Osteoblast (primary cell): ENCODE measurements at regions not wholly inside any gene's neighbourhood (a gene's known extent, or its start where the extent isn't known, plus 50 kb on each side); places are given as distances from the start of the nearest gene placed in this dataset.
A peak's percentile ranks its signal among the peaks of the same experiment; 100 is the strongest.

Experiments used
- DNase-seq: peaks from one replicate; pipeline ENCODE4 v3.0.0; 2011; ENCODE audit warnings: low spot score, mixed read lengths; ENCODE audit not compliant: insufficient read length; ENCODE audit errors: missing footprints
- H2AFZ ChIP-seq: 2 replicates; pipeline ENCODE4 v1.6.0; 2011; ENCODE audit warnings: mild to moderate bottlenecking, low read length
- H3K27ac ChIP-seq: 2 replicates; pipeline ENCODE4 v1.5.1; 2011; ENCODE audit warnings: mild to moderate bottlenecking, low read depth, low read length, moderate library complexity
- H3K27me3 ChIP-seq: 2 replicates; pipeline ENCODE4 v1.6.0; 2012; ENCODE audit warnings: mild to moderate bottlenecking, control low read depth, inconsistent platforms, low read length, moderate library complexity; ENCODE audit not compliant: insufficient read depth
- H3K36me3 ChIP-seq: 2 replicates; pipeline ENCODE4 v1.5.1; 2011; ENCODE audit warnings: mild to moderate bottlenecking, low read length, control low read depth, moderate library complexity; ENCODE audit not compliant: insufficient read depth
- H3K4me1 ChIP-seq: 2 replicates; pipeline ENCODE4 v1.5.1; 2011; ENCODE audit warnings: mild to moderate bottlenecking, low read length, control low read depth, moderate library complexity; ENCODE audit not compliant: insufficient read depth
- H3K4me2 ChIP-seq: 2 replicates; pipeline ENCODE4 v1.6.0; 2011; ENCODE audit warnings: mild to moderate bottlenecking, low read length; ENCODE audit not compliant: insufficient read depth
- H3K4me3 ChIP-seq: fragments of 200-600 bp; sonication (generic); 3 replicates; pipeline ENCODE4 v1.5.1; 2012; ENCODE audit warnings: mild to moderate bottlenecking, low read length, inconsistent platforms; ENCODE audit not compliant: insufficient read depth
- H3K79me2 ChIP-seq: 2 replicates; pipeline ENCODE4 v1.6.0; 2012; ENCODE audit warnings: mild to moderate bottlenecking, low read length, control low read depth, inconsistent platforms; ENCODE audit not compliant: insufficient read depth
- H3K9me3 ChIP-seq: 2 replicates; pipeline ENCODE4 v1.5.1; 2011; ENCODE audit warnings: low read depth, low read length, control low read depth
- H4K20me1 ChIP-seq: 2 replicates; pipeline ENCODE4 v1.6.0; 2012; ENCODE audit warnings: mild to moderate bottlenecking, low read length, control low read depth; ENCODE audit not compliant: insufficient read depth
- TF ChIP-seq, protein P1 (sequence below): IDR thresholded peaks from 2 replicates; pipeline ENCODE4 v1.5.1; 2011; ENCODE audit warnings: mild to moderate bottlenecking, low read depth, low read length, moderate library complexity; ENCODE audit errors: extremely low read depth

DNA sequence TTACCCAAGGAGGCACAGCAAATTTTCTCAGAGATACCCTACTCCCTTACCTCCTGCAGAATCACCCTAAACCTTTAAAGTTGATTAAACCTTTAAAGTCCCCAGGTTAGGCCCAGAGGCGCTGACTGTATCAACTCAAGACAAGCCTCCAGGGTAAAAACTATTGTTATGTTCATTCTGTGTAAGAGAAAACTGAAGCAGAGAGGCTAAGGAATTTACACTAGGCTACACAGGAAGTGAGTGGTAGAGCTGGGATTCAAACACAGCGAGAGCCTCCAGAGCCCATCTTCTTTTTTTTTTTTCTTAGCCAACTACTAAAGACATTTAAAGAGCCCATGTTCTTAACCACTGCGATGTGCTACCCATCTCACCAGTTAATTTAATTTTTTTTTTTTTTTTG, 56.3 kb upstream of the GRK3 start:
- Histone ChIP-seq H3K36me3 (no peaks in the 10 kb centered on the region), H3K4me2 (no peak overlapping the region), H4K20me1 (no peaks in the 10 kb centered on the region), H3K4me1 (no peaks in the 10 kb centered on the region), H2AFZ (no peak overlapping the region), H3K79me2 (no peaks in the 10 kb centered on the region), H3K4me3 (no peak overlapping the region), H3K27ac (no peak overlapping the region), H3K9me3 (no peaks in the 10 kb centered on the region), H3K27me3 (no peaks in the 10 kb centered on the region)
- TF ChIP-seq, protein P1, sequence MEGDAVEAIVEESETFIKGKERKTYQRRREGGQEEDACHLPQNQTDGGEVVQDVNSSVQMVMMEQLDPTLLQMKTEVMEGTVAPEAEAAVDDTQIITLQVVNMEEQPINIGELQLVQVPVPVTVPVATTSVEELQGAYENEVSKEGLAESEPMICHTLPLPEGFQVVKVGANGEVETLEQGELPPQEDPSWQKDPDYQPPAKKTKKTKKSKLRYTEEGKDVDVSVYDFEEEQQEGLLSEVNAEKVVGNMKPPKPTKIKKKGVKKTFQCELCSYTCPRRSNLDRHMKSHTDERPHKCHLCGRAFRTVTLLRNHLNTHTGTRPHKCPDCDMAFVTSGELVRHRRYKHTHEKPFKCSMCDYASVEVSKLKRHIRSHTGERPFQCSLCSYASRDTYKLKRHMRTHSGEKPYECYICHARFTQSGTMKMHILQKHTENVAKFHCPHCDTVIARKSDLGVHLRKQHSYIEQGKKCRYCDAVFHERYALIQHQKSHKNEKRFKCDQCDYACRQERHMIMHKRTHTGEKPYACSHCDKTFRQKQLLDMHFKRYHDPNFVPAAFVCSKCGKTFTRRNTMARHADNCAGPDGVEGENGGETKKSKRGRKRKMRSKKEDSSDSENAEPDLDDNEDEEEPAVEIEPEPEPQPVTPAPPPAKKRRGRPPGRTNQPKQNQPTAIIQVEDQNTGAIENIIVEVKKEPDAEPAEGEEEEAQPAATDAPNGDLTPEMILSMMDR = no peak
- DNase-seq = no peak

GRCh38 chr22:25508761-25509321, 55.6 kb upstream of the GRK3 start:
- Histone ChIP-seq H3K36me3 (no peaks in the 10 kb centered on the region), H3K79me2 (no peaks in the 10 kb centered on the region), H4K20me1 (no peaks in the 10 kb centered on the region), H3K27me3 (no peaks in the 10 kb centered on the region), H3K4me2 (no peak overlapping the region), H2AFZ (no peak overlapping the region), H3K4me1 (no peaks in the 10 kb centered on the region), H3K9me3 (no peaks in the 10 kb centered on the region), H3K4me3 (no peak overlapping the region), H3K27ac (no peak overlapping the region)
- TF ChIP-seq, protein P1 = no peak
- DNase-seq = no peak

DNA sequence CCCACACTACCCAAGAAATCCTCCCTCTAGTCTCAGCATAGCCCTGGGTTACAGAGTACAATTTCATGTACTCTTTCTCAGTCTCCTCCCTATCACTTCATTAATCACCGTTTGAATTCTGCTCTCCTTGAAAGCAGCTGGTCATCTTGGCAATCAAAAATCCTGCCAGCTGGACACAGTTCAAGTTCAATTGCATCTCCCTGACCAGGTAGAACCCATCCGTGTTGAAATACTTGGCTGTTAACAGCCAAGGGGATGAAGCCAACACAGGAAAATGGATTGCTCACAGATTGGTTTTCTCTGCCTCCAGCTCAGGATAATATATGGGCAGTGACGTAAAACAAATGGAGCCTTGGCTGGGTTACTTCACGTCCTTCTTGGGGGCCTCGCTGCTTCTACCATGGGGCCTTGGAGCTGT, 55.1 kb upstream of the GRK3 start:
- no peak overlapping the region for H3K4me2 ChIP-seq
- H4K20me1 ChIP-seq = no peaks in the 10 kb centered on the region
- H3K4me3 ChIP-seq = no peak overlapping the region
- H3K9me3 ChIP-seq = no peaks in the 10 kb centered on the region
- H3K4me1 ChIP-seq = no peaks in the 10 kb centered on the region
- DNase-seq = peak; percentile 39
- no peaks in the 10 kb centered on the region for H3K36me3 ChIP-seq
- H3K27ac ChIP-seq = no peak overlapping the region
- TF ChIP-seq, protein P1 = no peak
- H3K27me3 ChIP-seq = no peaks in the 10 kb centered on the region
- no peaks in the 10 kb centered on the region for H3K79me2 ChIP-seq
- no peak overlapping the region for H2AFZ ChIP-seq

- TF ChIP-seq, protein P1 = no peak
- Histone ChIP-seq H2AFZ (no peak overlapping the region), H3K27me3 (no peaks in the 10 kb centered on the region), H3K9me3 (no peaks in the 10 kb centered on the region), H3K4me1 (no peaks in the 10 kb centered on the region), H3K4me2 (no peak overlapping the region), H3K36me3 (no peaks in the 10 kb centered on the region), H3K4me3 (no peak overlapping the region), H4K20me1 (no peaks in the 10 kb centered on the region), H3K79me2 (no peaks in the 10 kb centered on the region), H3K27ac (no peak overlapping the region)
- DNase-seq = no peak
These were observed 53.6 kb upstream of the GRK3 start for GRCh38 chr22:25510876-25511275.
